Uterus (tissue), 2 donors: ENCODE measurements at regions not wholly inside any gene's neighbourhood (a gene's known extent, or its start where the extent isn't known, plus 50 kb on each side); places are given as distances from the start of the nearest gene placed in this dataset.

Experiments
- POLR2A ChIP-seq, 2 donors: fragments of 450-650 bp; IDR thresholded peaks; one replicate each; pipeline ENCODE4 v1.6.1; 2016; ENCODE audit warnings: antibody characterized with exemption in 2 of 2, mild to moderate bottlenecking in 1 of 2, moderate library complexity in 1 of 2
- TF ChIP-seq, protein P1 (sequence below), 4 experiments: fragments of 200-600 bp in 2 of 4; fragments of 450-650 bp in 2 of 4; sonication (generic) in 2 of 4; IDR thresholded peaks; one replicate each; pipeline ENCODE4 v1.5.1; 2016 to 2019; ENCODE audit warnings: antibody characterized with exemption in 4 of 4, mild to moderate bottlenecking in 2 of 4, moderate library complexity in 1 of 4

- TF ChIP-seq, protein P1, sequence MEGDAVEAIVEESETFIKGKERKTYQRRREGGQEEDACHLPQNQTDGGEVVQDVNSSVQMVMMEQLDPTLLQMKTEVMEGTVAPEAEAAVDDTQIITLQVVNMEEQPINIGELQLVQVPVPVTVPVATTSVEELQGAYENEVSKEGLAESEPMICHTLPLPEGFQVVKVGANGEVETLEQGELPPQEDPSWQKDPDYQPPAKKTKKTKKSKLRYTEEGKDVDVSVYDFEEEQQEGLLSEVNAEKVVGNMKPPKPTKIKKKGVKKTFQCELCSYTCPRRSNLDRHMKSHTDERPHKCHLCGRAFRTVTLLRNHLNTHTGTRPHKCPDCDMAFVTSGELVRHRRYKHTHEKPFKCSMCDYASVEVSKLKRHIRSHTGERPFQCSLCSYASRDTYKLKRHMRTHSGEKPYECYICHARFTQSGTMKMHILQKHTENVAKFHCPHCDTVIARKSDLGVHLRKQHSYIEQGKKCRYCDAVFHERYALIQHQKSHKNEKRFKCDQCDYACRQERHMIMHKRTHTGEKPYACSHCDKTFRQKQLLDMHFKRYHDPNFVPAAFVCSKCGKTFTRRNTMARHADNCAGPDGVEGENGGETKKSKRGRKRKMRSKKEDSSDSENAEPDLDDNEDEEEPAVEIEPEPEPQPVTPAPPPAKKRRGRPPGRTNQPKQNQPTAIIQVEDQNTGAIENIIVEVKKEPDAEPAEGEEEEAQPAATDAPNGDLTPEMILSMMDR (IDR thresholded peaks at IDR 0.05), result no peak
- no peak for TF ChIP-seq POLR2A (IDR thresholded peaks at IDR 0.05)
Observed at GRCh38 chr12:84779169-84779568, 133.4 kb downstream of the SLC6A15 start.
